ENCODE measurements at regions not wholly inside any gene's neighbourhood (a gene's known extent, or its start where the extent isn't known, plus 50 kb on each side); places are given as distances from the start of the nearest gene placed in this dataset.

DNA sequence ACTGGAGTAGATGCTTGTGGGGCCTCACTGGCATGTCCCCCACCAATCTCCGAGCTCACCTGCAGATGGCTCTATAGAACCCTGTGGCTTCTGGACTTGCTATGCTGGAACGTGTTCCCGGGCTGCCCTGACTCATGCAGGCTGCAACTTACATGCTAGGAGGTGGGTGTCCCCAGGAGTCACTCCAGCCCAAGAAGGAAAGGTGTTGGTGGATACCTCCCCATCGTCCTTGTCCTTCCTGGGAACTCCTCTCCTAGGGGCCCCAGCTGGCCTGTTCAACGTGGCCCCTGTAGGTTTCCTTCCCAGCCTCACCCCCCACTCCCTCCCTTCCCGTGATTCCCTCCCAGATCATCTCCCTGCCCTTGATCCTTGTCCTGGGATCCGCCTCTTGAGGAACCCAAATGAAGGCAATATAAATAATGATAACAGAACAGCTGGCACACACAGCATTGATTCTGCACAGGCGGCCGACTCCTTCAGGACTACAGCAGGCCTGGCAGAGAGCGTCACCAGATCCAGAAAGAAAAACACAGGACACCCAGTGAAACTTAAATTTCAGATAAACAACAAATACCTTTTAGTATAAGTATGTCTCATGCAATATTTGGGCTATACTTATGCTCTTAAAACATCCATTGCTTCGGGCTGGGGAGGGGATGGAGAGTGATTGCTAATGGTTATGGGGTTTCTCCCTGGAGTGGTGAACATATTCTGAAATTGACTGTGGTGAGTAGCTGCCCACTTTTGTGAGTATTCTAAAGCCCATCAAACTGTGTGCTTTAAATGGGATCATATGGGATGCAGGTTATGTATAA lies 221.1 kb upstream of the GSE1 start:
- TF ChIP-seq, protein P1, sequence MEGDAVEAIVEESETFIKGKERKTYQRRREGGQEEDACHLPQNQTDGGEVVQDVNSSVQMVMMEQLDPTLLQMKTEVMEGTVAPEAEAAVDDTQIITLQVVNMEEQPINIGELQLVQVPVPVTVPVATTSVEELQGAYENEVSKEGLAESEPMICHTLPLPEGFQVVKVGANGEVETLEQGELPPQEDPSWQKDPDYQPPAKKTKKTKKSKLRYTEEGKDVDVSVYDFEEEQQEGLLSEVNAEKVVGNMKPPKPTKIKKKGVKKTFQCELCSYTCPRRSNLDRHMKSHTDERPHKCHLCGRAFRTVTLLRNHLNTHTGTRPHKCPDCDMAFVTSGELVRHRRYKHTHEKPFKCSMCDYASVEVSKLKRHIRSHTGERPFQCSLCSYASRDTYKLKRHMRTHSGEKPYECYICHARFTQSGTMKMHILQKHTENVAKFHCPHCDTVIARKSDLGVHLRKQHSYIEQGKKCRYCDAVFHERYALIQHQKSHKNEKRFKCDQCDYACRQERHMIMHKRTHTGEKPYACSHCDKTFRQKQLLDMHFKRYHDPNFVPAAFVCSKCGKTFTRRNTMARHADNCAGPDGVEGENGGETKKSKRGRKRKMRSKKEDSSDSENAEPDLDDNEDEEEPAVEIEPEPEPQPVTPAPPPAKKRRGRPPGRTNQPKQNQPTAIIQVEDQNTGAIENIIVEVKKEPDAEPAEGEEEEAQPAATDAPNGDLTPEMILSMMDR (IDR thresholded peaks at IDR 0.05), result no peak
- TF ChIP-seq POLR2A (IDR thresholded peaks at IDR 0.05) (no peak), POLR2AphosphoS5 (IDR thresholded peaks at IDR 0.05) (no peak)
